Loucy (cell line): ENCODE measurements at regions not wholly inside any gene's neighbourhood (a gene's known extent, or its start where the extent isn't known, plus 50 kb on each side); places are given as distances from the start of the nearest gene placed in this dataset.
"Not testable (repeated sequence)": the region's sequence is repeated elsewhere in the genome, so short reads cannot be mapped to it uniquely, and the experiment has no call there.

ENCODE experiments used
- EZH2phosphoT487 ChIP-seq: fragments of 200-600 bp; IDR thresholded peaks from 2 replicates; pipeline ENCODE4 v1.6.1; 2018; ENCODE audit warnings: antibody characterized with exemption, mild to moderate bottlenecking, moderate library complexity, borderline replicate concordance
- TF ChIP-seq, protein P1 (sequence below): fragments of 200-600 bp; sonication (generic); conservative IDR thresholded peaks from 2 replicates; pipeline ENCODE4 v1.5.1; 2014; ENCODE audit warnings: mild to moderate bottlenecking, antibody characterized with exemption, low read length

DNA sequence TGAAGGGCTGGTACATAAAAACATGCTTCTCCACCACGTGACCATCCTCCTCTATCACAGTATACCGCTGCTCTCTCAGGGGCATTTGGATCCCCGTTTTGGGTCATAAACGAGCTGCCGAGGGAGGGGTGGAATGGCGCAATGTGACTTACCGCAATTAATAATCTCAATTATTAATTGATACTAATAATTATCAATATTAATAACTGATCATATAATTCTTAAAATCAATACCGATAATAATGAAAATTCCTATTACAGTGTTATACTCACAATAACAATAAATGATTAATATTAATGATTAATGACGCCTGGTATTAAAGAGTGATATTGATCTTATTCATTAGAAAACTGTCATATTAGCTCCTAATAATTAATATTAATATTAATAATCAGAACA, 56.1 kb upstream of the FRG2C start:
- TF ChIP-seq, protein P1, sequence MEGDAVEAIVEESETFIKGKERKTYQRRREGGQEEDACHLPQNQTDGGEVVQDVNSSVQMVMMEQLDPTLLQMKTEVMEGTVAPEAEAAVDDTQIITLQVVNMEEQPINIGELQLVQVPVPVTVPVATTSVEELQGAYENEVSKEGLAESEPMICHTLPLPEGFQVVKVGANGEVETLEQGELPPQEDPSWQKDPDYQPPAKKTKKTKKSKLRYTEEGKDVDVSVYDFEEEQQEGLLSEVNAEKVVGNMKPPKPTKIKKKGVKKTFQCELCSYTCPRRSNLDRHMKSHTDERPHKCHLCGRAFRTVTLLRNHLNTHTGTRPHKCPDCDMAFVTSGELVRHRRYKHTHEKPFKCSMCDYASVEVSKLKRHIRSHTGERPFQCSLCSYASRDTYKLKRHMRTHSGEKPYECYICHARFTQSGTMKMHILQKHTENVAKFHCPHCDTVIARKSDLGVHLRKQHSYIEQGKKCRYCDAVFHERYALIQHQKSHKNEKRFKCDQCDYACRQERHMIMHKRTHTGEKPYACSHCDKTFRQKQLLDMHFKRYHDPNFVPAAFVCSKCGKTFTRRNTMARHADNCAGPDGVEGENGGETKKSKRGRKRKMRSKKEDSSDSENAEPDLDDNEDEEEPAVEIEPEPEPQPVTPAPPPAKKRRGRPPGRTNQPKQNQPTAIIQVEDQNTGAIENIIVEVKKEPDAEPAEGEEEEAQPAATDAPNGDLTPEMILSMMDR, result not testable (repeated sequence)
- TF ChIP-seq EZH2phosphoT487, result not testable (repeated sequence)
